GM18870 (cell line): ENCODE measurements at regions not wholly inside any gene's neighbourhood (a gene's known extent, or its start where the extent isn't known, plus 50 kb on each side); places are given as distances from the start of the nearest gene placed in this dataset.

Experiments used
- ATAC-seq: cut with Tn5 transposase; IDR thresholded peaks from one replicate; pipeline ENCODE4 v1.9.1; 2021; ENCODE audit warnings: moderate library complexity; ENCODE audit not compliant: unreplicated experiment

- ATAC-seq, result no peak
Observed at GRCh38 chr7:36029853-36030515, 123.1 kb upstream of the EEPD1 start.

- no peak for ATAC-seq
Observed at GRCh38 chr7:36032361-36032818, 120.7 kb upstream of the EEPD1 start.

- ATAC-seq, result no peak
Observed at GRCh38 chr7:36034020-36034419, 119.0 kb upstream of the EEPD1 start.

- ATAC-seq, result no peak
Observed at GRCh38 chr7:36035186-36035585, 117.9 kb upstream of the EEPD1 start.

GRCh38 chr7:36036590-36036989 is 116.5 kb upstream of the EEPD1 start:
- no peak for ATAC-seq

GRCh38 chr7:36037121-36037662 is 115.9 kb upstream of the EEPD1 start:
- ATAC-seq, result no peak

GRCh38 chr7:36038063-36038721 is 114.9 kb upstream of the EEPD1 start:
- ATAC-seq, result no peak

- ATAC-seq, result no peak
Observed at GRCh38 chr7:36039243-36039642, 113.8 kb upstream of the EEPD1 start.

- ATAC-seq, result no peak
Observed at GRCh38 chr7:36039671-36040070, 113.4 kb upstream of the EEPD1 start.

- no peak for ATAC-seq
Observed at GRCh38 chr7:36040679-36041078, 112.4 kb upstream of the EEPD1 start.

- no peak for ATAC-seq
Observed at GRCh38 chr7:36044101-36044892, 108.8 kb upstream of the EEPD1 start.

GRCh38 chr7:36045326-36045725 is 107.7 kb upstream of the EEPD1 start:
- no peak for ATAC-seq

GRCh38 chr7:36045830-36046341 is 107.2 kb upstream of the EEPD1 start:
- ATAC-seq, result no peak

- no peak for ATAC-seq
Observed at GRCh38 chr7:36047091-36047658, 105.9 kb upstream of the EEPD1 start.

- ATAC-seq, result no peak
Observed at GRCh38 chr7:36048141-36048901, 104.7 kb upstream of the EEPD1 start.

- no peak for ATAC-seq
Observed at GRCh38 chr7:36048902-36049240, 104.2 kb upstream of the EEPD1 start.

GRCh38 chr7:36051501-36051900 is 101.6 kb upstream of the EEPD1 start:
- ATAC-seq, result no peak

GRCh38 chr7:36053589-36053988 is 99.5 kb upstream of the EEPD1 start:
- ATAC-seq, result no peak

- ATAC-seq, result no peak
Observed at GRCh38 chr7:36054637-36055036, 98.4 kb upstream of the EEPD1 start.

GRCh38 chr7:36055207-36055606 is 97.8 kb upstream of the EEPD1 start:
- ATAC-seq, result no peak
